Trophoblast cell (in vitro differentiated cells and primary cell): ENCODE measurements at regions not wholly inside any gene's neighbourhood (a gene's known extent, or its start where the extent isn't known, plus 50 kb on each side); places are given as distances from the start of the nearest gene placed in this dataset.

ENCODE experiments used
- DNase-seq, 2 donors: peaks; one replicate each; pipeline ENCODE4 v3.0.0-alpha.2; 2016
- H2AFZ ChIP-seq: 2 replicates; pipeline ENCODE4 v1.6.1; 2013; ENCODE audit warnings: low read length, moderate library complexity, mild to moderate bottlenecking; ENCODE audit not compliant: insufficient read depth, poor library complexity
- H2AK5ac ChIP-seq: 2 replicates; pipeline ENCODE4 v1.6.1; 2013; ENCODE audit warnings: mild to moderate bottlenecking, low read length
- H2BK120ac ChIP-seq: 2 replicates; pipeline ENCODE4 v1.6.1; 2013; ENCODE audit warnings: low read length, mild to moderate bottlenecking, moderate library complexity; ENCODE audit not compliant: insufficient read depth, poor library complexity
- H2BK12ac ChIP-seq: 2 replicates; pipeline ENCODE4 v1.6.1; 2013; ENCODE audit warnings: mild to moderate bottlenecking, low read length, moderate library complexity
- H2BK5ac ChIP-seq: 2 replicates; pipeline ENCODE4 v1.6.1; 2013; ENCODE audit warnings: low read length, low read depth, moderate library complexity, mild to moderate bottlenecking; ENCODE audit not compliant: poor library complexity
- H3K14ac ChIP-seq: 2 replicates; pipeline ENCODE4 v1.6.1; 2013; ENCODE audit warnings: mild to moderate bottlenecking, low read length
- H3K18ac ChIP-seq: 2 replicates; pipeline ENCODE4 v1.6.1; 2013; ENCODE audit warnings: mild to moderate bottlenecking, low read length
- H3K23ac ChIP-seq: 2 replicates; pipeline ENCODE4 v1.6.1; 2013; ENCODE audit warnings: low read length
- H3K27ac ChIP-seq: 2 replicates; pipeline ENCODE4 v1.5.1; 2013; ENCODE audit warnings: low read depth, mild to moderate bottlenecking, inconsistent platforms, low read length, moderate library complexity
- H3K27me3 ChIP-seq: 2 replicates; pipeline ENCODE4 v1.6.1; 2013; ENCODE audit warnings: inconsistent platforms, mild to moderate bottlenecking, low read length, moderate library complexity; ENCODE audit not compliant: insufficient read depth
- H3K36me3 ChIP-seq, 2 experiments: 1 replicate in 1 of 2; 2 replicates in 1 of 2; pipeline ENCODE4 v1.6.1; 2013; ENCODE audit warnings: low read length in 2 of 2, mild to moderate bottlenecking in 2 of 2, moderate library complexity in 1 of 2; ENCODE audit not compliant: insufficient read depth in 2 of 2, control insufficient read depth in 1 of 2
- H3K4ac ChIP-seq: 2 replicates; pipeline ENCODE4 v1.6.1; 2013; ENCODE audit warnings: low read depth, mild to moderate bottlenecking, low read length, moderate library complexity
- H3K4me1 ChIP-seq, 2 experiments: 1 replicate in 1 of 2; 2 replicates in 1 of 2; pipeline ENCODE4 v1.6.1; 2013; ENCODE audit warnings: low read length in 2 of 2, mild to moderate bottlenecking in 2 of 2, moderate library complexity in 1 of 2; ENCODE audit not compliant: insufficient read depth in 2 of 2, control insufficient read depth in 1 of 2
- H3K4me2 ChIP-seq: 2 replicates; pipeline ENCODE4 v1.6.1; 2013; ENCODE audit warnings: inconsistent platforms, mild to moderate bottlenecking, low read length, moderate library complexity
- H3K4me3 ChIP-seq: 2 replicates; pipeline ENCODE4 v1.5.1; 2013; ENCODE audit warnings: mild to moderate bottlenecking, low read depth, low read length, inconsistent platforms
- H3K79me1 ChIP-seq: one replicate; pipeline ENCODE4 v1.6.1; 2013; ENCODE audit warnings: low read length
- H3K79me2 ChIP-seq: 2 replicates; pipeline ENCODE4 v1.6.1; 2013; ENCODE audit warnings: low read length, mild to moderate bottlenecking; ENCODE audit not compliant: control insufficient read depth, insufficient read depth, poor library complexity
- H3K9ac ChIP-seq: 2 replicates; pipeline ENCODE4 v1.6.1; 2013; ENCODE audit warnings: mild to moderate bottlenecking, low read length
- H3K9me3 ChIP-seq: 2 replicates; pipeline ENCODE4 v1.6.1; 2013; ENCODE audit warnings: low read depth, mild to moderate bottlenecking, control low read depth, inconsistent platforms, low read length; ENCODE audit not compliant: insufficient read depth
- H4K12ac ChIP-seq: 2 replicates; pipeline ENCODE4 v1.6.1; 2013; ENCODE audit warnings: low read depth, mild to moderate bottlenecking, low read length, moderate library complexity
- H4K8ac ChIP-seq: 2 replicates; pipeline ENCODE4 v1.6.1; 2013; ENCODE audit warnings: low read depth, mild to moderate bottlenecking, low read length, moderate library complexity
- H4K91ac ChIP-seq: one replicate; pipeline ENCODE4 v1.6.1; 2013; ENCODE audit warnings: low read depth, mild to moderate bottlenecking, low read length, moderate library complexity
- WGBS: extraction: QIAGEN DNeasy Blood & Tissue Kit; methylation state at CpG from one replicate; pipeline ENCODE4 v1.1.7; 2013; ENCODE audit warnings: missing lambda C conversion rate; ENCODE audit not compliant: insufficient read length, insufficient coverage; ENCODE audit errors: extremely low coverage; 5-methylcytosine and 5-hydroxymethylcytosine counted together

GRCh38 chr7:125599387-125599786, 669.8 kb upstream of the POT1 start:
- no peak overlapping the region for H4K8ac ChIP-seq
- H3K14ac ChIP-seq = no peak overlapping the region
- no peak overlapping the region for H2BK5ac ChIP-seq
- H3K4me3 ChIP-seq = no peak overlapping the region
- H3K36me3 ChIP-seq = no peaks in the 10 kb centered on the region
- H3K79me2 ChIP-seq = no peaks in the 10 kb centered on the region
- no peak overlapping the region for H2BK120ac ChIP-seq
- no peak overlapping the region for H2BK12ac ChIP-seq
- no peak overlapping the region for H3K9ac ChIP-seq
- no peak overlapping the region for H2AK5ac ChIP-seq
- no peaks in the 10 kb centered on the region for H3K9me3 ChIP-seq
- H3K18ac ChIP-seq = no peak overlapping the region
- H3K4me2 ChIP-seq = no peak overlapping the region
- H3K27ac ChIP-seq = no peak overlapping the region
- no peak for DNase-seq
- no CpG with 5 or more reads among the region's 3 CpGs for WGBS
- H3K27me3 ChIP-seq = no peaks in the 10 kb centered on the region
- no peak overlapping the region for H3K23ac ChIP-seq
- no peak overlapping the region for H4K91ac ChIP-seq
- no peaks in the 10 kb centered on the region for H3K4me1 ChIP-seq
- no peaks in the 10 kb centered on the region for H3K79me1 ChIP-seq
- H4K12ac ChIP-seq = no peak overlapping the region
- H3K4ac ChIP-seq = no peak overlapping the region
- no peak overlapping the region for H2AFZ ChIP-seq

DNA sequence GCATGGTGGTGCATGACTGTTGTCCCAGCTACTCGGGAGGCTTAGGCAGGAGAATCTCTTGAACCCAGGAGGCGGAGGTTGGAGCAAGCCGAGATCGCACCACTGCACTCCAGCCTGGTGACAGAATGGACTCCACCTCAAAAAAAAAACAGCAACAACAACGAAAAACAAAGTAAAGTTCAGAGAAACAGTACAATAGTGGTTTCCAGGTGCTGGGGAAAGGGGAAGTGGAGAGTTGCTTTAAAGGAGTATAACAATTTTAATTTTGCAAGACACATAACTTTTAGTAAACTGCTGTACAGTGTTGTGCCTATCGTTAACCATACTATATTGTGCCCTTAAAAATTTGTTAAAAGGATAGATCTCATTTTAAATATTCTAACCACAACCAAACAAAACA, 662.7 kb upstream of the POT1 start:
- no peak overlapping the region for H2BK12ac ChIP-seq
- no peak overlapping the region for H2AK5ac ChIP-seq
- H3K79me1 ChIP-seq = no peaks in the 10 kb centered on the region
- H3K4me3 ChIP-seq = no peak overlapping the region
- H2BK5ac ChIP-seq = no peak overlapping the region
- no peak overlapping the region for H3K4me2 ChIP-seq
- no peaks in the 10 kb centered on the region for H3K79me2 ChIP-seq
- no peak overlapping the region for H3K23ac ChIP-seq
- H4K12ac ChIP-seq = no peak overlapping the region
- H3K9ac ChIP-seq = no peak overlapping the region
- no peaks in the 10 kb centered on the region for H3K27me3 ChIP-seq
- no peak overlapping the region for H2BK120ac ChIP-seq
- H3K4me1 ChIP-seq = no peaks in the 10 kb centered on the region
- H3K18ac ChIP-seq = no peak overlapping the region
- H3K27ac ChIP-seq = no peak overlapping the region
- no peak overlapping the region for H4K8ac ChIP-seq
- DNase-seq = no peak
- no peaks in the 10 kb centered on the region for H3K36me3 ChIP-seq
- no peak overlapping the region for H2AFZ ChIP-seq
- WGBS = no CpG with 5 or more reads among the region's 6 CpGs
- no peak overlapping the region for H3K14ac ChIP-seq
- H3K4ac ChIP-seq = no peak overlapping the region
- no peak overlapping the region for H4K91ac ChIP-seq
- no peaks in the 10 kb centered on the region for H3K9me3 ChIP-seq

- H2AFZ ChIP-seq = no peak overlapping the region
- no peaks in the 10 kb centered on the region for H3K79me1 ChIP-seq
- no peaks in the 10 kb centered on the region for H3K79me2 ChIP-seq
- H2BK12ac ChIP-seq = no peak overlapping the region
- no peak overlapping the region for H3K4ac ChIP-seq
- H3K36me3 ChIP-seq = no peaks in the 10 kb centered on the region
- H3K23ac ChIP-seq = no peak overlapping the region
- H3K9me3 ChIP-seq = no peaks in the 10 kb centered on the region
- no peak overlapping the region for H4K8ac ChIP-seq
- no peak for DNase-seq
- H3K4me3 ChIP-seq = no peak overlapping the region
- H2BK120ac ChIP-seq = no peak overlapping the region
- no peak overlapping the region for H3K9ac ChIP-seq
- no peak overlapping the region for H3K27ac ChIP-seq
- no peak overlapping the region for H2AK5ac ChIP-seq
- no peak overlapping the region for H4K91ac ChIP-seq
- H3K4me2 ChIP-seq = no peak overlapping the region
- no CpG with 5 or more reads among the region's 4 CpGs for WGBS
- H2BK5ac ChIP-seq = no peak overlapping the region
- H3K27me3 ChIP-seq = no peaks in the 10 kb centered on the region
- H3K18ac ChIP-seq = no peak overlapping the region
- no peaks in the 10 kb centered on the region for H3K4me1 ChIP-seq
- no peak overlapping the region for H3K14ac ChIP-seq
- H4K12ac ChIP-seq = no peak overlapping the region
These were observed 643.5 kb upstream of the POT1 start for GRCh38 chr7:125573126-125573525.

GRCh38 chr7:125572414-125572813, 642.8 kb upstream of the POT1 start:
- H4K91ac ChIP-seq = no peak overlapping the region
- H3K36me3 ChIP-seq = no peaks in the 10 kb centered on the region
- WGBS = no CpG with 5 or more reads among the region's 1 CpG
- H3K79me2 ChIP-seq = no peaks in the 10 kb centered on the region
- no peak overlapping the region for H3K4me2 ChIP-seq
- H4K8ac ChIP-seq = no peak overlapping the region
- no peak overlapping the region for H3K4me3 ChIP-seq
- no peak overlapping the region for H3K14ac ChIP-seq
- no peaks in the 10 kb centered on the region for H3K4me1 ChIP-seq
- no peak overlapping the region for H2AK5ac ChIP-seq
- H3K27ac ChIP-seq = no peak overlapping the region
- H2BK120ac ChIP-seq = no peak overlapping the region
- no peak overlapping the region for H3K23ac ChIP-seq
- no peak overlapping the region for H3K4ac ChIP-seq
- H3K9ac ChIP-seq = no peak overlapping the region
- no peaks in the 10 kb centered on the region for H3K79me1 ChIP-seq
- no peak overlapping the region for H2BK12ac ChIP-seq
- H3K9me3 ChIP-seq = no peaks in the 10 kb centered on the region
- H3K18ac ChIP-seq = no peak overlapping the region
- no peak overlapping the region for H4K12ac ChIP-seq
- no peaks in the 10 kb centered on the region for H3K27me3 ChIP-seq
- H2BK5ac ChIP-seq = no peak overlapping the region
- no peak for DNase-seq
- H2AFZ ChIP-seq = no peak overlapping the region
